ENCODE measurements at regions not wholly inside any gene's neighbourhood (a gene's known extent, or its start where the extent isn't known, plus 50 kb on each side); places are given as distances from the start of the nearest gene placed in this dataset.

DNA sequence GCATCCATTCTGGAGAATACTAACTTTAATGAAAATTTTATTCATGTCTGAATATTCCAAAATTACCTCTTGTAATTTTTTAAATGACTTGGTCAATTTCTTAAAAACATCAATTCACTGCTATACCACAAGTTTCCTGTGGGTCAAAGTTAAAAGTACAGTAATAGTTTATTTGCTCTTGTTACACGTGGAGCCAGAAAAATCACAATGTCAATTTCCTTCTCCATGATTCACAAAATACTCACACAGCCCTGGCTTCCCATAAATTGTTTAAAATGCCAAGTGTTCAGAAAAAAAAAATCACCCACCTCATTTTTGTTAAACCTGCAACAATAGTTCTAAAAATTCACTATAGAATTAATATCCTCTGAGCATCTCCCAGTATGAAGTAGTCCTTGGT, 139.5 kb upstream of the GRM3 start:
- TF ChIP-seq CTCF (IDR thresholded peaks at IDR 0.05) (no peak), POLR2A (IDR thresholded peaks at IDR 0.05) (no peak)
